Panc1 (cell line): ENCODE measurements at regions not wholly inside any gene's neighbourhood (a gene's known extent, or its start where the extent isn't known, plus 50 kb on each side); places are given as distances from the start of the nearest gene placed in this dataset.

Source experiments
- ATAC-seq: fragments of 200-7000 bp; cut with Tn5 transposase; 2 replicates; pipeline ENCODE4 v1.9.1; 2020; ENCODE audit warnings: mild to moderate bottlenecking, moderate library complexity
- BruUV-seq: library from RNA; stranded (reverse); fragments of 400-500 nt; replicated peaks from 2 replicates; lab custom pipeline; 2021; lab: Mats Ljungman, UMichigan
- CTCF ChIA-PET: fragments of 300-600 bp; sonication (Branson Sonifier 250); formaldehyde crosslinking; loops from one replicate; lab custom pipeline; 2022; ENCODE audit warnings: antibody characterized with exemption; lab: Charles Lee
- POLR2A ChIA-PET: fragments of 300-600 bp; sonication (Branson Sonifier 250); formaldehyde crosslinking; loops from one replicate; lab custom pipeline; 2022; ENCODE audit warnings: antibody characterized with exemption; lab: Charles Lee
- DNase-seq: peaks from one replicate; pipeline ENCODE4 v3.0.0-alpha.2; 2010; ENCODE audit warnings: low read depth, low spot score
- H3K27ac ChIP-seq: 2 replicates; pipeline ENCODE4 v1.5.1; 2011; ENCODE audit warnings: mild to moderate bottlenecking, low read length, inconsistent platforms
- H3K27me3 ChIP-seq: fragments of 200-500 bp; sonication (Bioruptor generic); 2 replicates; pipeline ENCODE4 v1.6.0; 2014; ENCODE audit warnings: low read length, inconsistent platforms; ENCODE audit not compliant: control insufficient read depth, insufficient read depth
- H3K36me3 ChIP-seq: fragments of 200-500 bp; sonication (Bioruptor generic); 2 replicates; pipeline ENCODE4 v1.5.1; 2014; ENCODE audit warnings: inconsistent platforms, mild to moderate bottlenecking, low read length, moderate library complexity; ENCODE audit not compliant: control insufficient read depth, insufficient read depth
- H3K4me1 ChIP-seq: 2 replicates; pipeline ENCODE4 v1.5.1; 2011; ENCODE audit warnings: inconsistent platforms, mild to moderate bottlenecking, low read length, moderate library complexity; ENCODE audit not compliant: control insufficient read depth, insufficient read depth
- H3K4me3 ChIP-seq, 2 experiments: 2 replicates each; pipeline ENCODE4 v1.5.1; 2011 to 2012; ENCODE audit warnings: low read depth in 2 of 2, low read length in 2 of 2, mild to moderate bottlenecking in 2 of 2, inconsistent platforms in 1 of 2, moderate library complexity in 1 of 2
- H3K9me3 ChIP-seq: fragments of 200-500 bp; sonication (Bioruptor generic); 2 replicates; pipeline ENCODE4 v1.5.1; 2014; ENCODE audit warnings: low read depth, mild to moderate bottlenecking, inconsistent platforms, low read length, moderate library complexity; ENCODE audit not compliant: control insufficient read depth, insufficient read depth
- CTCF ChIP-seq: fragments of 450-650 bp; IDR thresholded peaks from 2 replicates; pipeline ENCODE4 v1.5.1; 2017; ENCODE audit warnings: mild to moderate bottlenecking
- POLR2AphosphoS5 ChIP-seq: IDR thresholded peaks from 2 replicates; pipeline ENCODE4 v1.6.1; 2012; ENCODE audit warnings: mild to moderate bottlenecking, low read depth, low read length, moderate library complexity
- REST ChIP-seq, 2 experiments: IDR thresholded peaks; 2 replicates each; pipeline ENCODE4 v1.6.1; 2011 to 2012; ENCODE audit warnings: low read depth in 2 of 2, control low read depth in 1 of 2, low read length in 1 of 2, mild to moderate bottlenecking in 1 of 2, moderate library complexity in 1 of 2; ENCODE audit not compliant: insufficient read depth in 1 of 2
- SIN3A ChIP-seq: IDR thresholded peaks from 2 replicates; pipeline ENCODE4 v1.6.1; 2012; ENCODE audit warnings: low read depth, mild to moderate bottlenecking, low read length, moderate library complexity, borderline replicate concordance; ENCODE audit not compliant: insufficient read depth
- TCF7L2 ChIP-seq: IDR thresholded peaks from 2 replicates; pipeline ENCODE4 v1.6.1; 2011; ENCODE audit warnings: mild to moderate bottlenecking, low read depth, low read length, inconsistent platforms
- in situ Hi-C: cut with HindIII; loops from 2 replicates; pipeline ENCODE4 v1.10.0; 2016; ENCODE audit warnings: low sequenced_read_pairs, low pct_unique_long_range_greater_than_20kb
- intact Hi-C: fragments of 100-400 bp; cut with micrococcal nuclease; formaldehyde crosslinking; loops from one replicate; pipeline ENCODE4 v1.10.0; 2022; ENCODE audit not compliant: unreplicated experiment

DNA sequence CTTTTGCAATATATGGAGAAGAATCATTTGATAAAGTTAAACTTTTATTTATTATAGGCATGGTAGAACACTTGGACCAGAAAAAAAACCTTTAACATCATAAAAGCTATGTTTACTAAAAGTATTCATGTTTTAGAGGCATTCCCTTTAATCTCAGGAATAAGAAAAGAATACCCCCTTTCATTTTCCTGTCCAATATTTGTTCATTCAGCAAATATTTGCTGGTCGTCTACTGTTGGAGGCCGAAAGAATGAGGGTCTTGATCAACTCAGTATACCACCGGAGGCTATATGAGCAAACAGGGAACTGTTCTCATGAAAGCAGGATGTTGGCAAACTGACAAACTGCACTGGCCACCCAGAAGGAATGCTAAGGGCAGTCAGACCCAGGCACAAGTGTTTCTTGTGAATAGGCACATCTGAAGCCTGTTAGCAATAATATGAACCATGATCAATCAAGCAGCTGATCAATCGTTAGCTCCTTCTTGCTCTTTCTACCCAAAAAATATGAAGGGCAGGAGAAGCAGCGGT is 480.8 kb upstream of the FAT1 start:
- H3K4me3 ChIP-seq: no peak overlapping the region
- BruUV-seq: no TSS peak
- no peak overlapping the region for H3K27ac ChIP-seq
- in situ Hi-C loops (no loop called here), intact Hi-C loops (no loop called here)
- no peak for TF ChIP-seq REST (IDR thresholded peaks at IDR 0.05; ENCODE audit: insufficient read depth in 1 of 2, low read depth in 2 of 2, low read length in 1 of 2)
- no peak for TF ChIP-seq CTCF
- TF ChIP-seq POLR2AphosphoS5: no peak
- TF ChIP-seq TCF7L2: no peak
- no peak for TF ChIP-seq SIN3A
- H3K4me1 ChIP-seq: no peaks in the 10 kb centered on the region
- DNase-seq (no peak), ATAC-seq (no peak)
- ChIA-PET POLR2A (no interaction called here), CTCF (no interaction called here)
- no peaks in the 10 kb centered on the region for H3K36me3 ChIP-seq
- H3K27me3 ChIP-seq: no peaks in the 10 kb centered on the region
- H3K9me3 ChIP-seq: no peaks in the 10 kb centered on the region

- no peak for ATAC-seq
- POLR2A ChIA-PET: no interaction called here
Observed at GRCh38 chr4:187207931-187208330, 484.3 kb upstream of the FAT1 start.

More at GRCh38 chr4:187207931-187208330, 484.3 kb upstream of the FAT1 start:
- in situ Hi-C loops (no loop called here), intact Hi-C loops (no loop called here)
- TF ChIP-seq REST (IDR thresholded peaks at IDR 0.05; ENCODE audit: insufficient read depth in 1 of 2, low read depth in 2 of 2, low read length in 1 of 2) (no peak), POLR2AphosphoS5 (no peak), CTCF (no peak), SIN3A (no peak), TCF7L2 (no peak)
- Histone ChIP-seq H3K4me1 (no peaks in the 10 kb centered on the region), H3K36me3 (no peaks in the 10 kb centered on the region), H3K4me3 (no peak overlapping the region), H3K27me3 (no peaks in the 10 kb centered on the region), H3K27ac (no peak overlapping the region), H3K9me3 (no peaks in the 10 kb centered on the region)
- BruUV-seq: no TSS peak
- DNase-seq: no peak
- CTCF ChIA-PET: no interaction called here
